CD4-positive, alpha-beta memory T cell (primary cell): ENCODE measurements at regions not wholly inside any gene's neighbourhood (a gene's known extent, or its start where the extent isn't known, plus 50 kb on each side); places are given as distances from the start of the nearest gene placed in this dataset.
"Not testable (repeated sequence)": the region's sequence is repeated elsewhere in the genome, so short reads cannot be mapped to it uniquely, and the experiment has no call there.

Experiments used
- CTCF ChIA-PET: fragments of 350-600 bp; sonication (Branson Sonifier 250); formaldehyde crosslinking; loops from one replicate; lab custom pipeline; 2021; ENCODE audit warnings: inconsistent platforms; ENCODE audit not compliant: partially characterized antibody; lab: Charles Lee
- POLR2A ChIA-PET: fragments of 350-600 bp; sonication (Branson Sonifier 250); formaldehyde crosslinking; loops from one replicate; lab custom pipeline; 2021; ENCODE audit not compliant: partially characterized antibody; lab: Charles Lee
- DNase-seq, 5 donors: peaks; one replicate each; pipeline versions ENCODE4 v3.0.0 to v3.0.0-alpha.2; 2020 to 2022; ENCODE audit warnings: mixed read lengths in 1 of 5
- H3K27ac ChIP-seq: one replicate; pipeline ENCODE4 v1.7.0; 2013; ENCODE audit warnings: low read depth, low read length
- H3K27me3 ChIP-seq: 2 replicates; pipeline ENCODE4 v1.7.0; 2013; ENCODE audit warnings: mild to moderate bottlenecking, low read length, moderate library complexity; ENCODE audit not compliant: insufficient read depth
- H3K36me3 ChIP-seq: 2 replicates; pipeline ENCODE4 v1.7.0; 2013; ENCODE audit warnings: mild to moderate bottlenecking, low read length, moderate library complexity; ENCODE audit not compliant: insufficient read depth
- H3K4me1 ChIP-seq: 2 replicates; pipeline ENCODE4 v1.7.0; 2013; ENCODE audit warnings: mild to moderate bottlenecking, low read length, moderate library complexity; ENCODE audit not compliant: insufficient read depth
- H3K4me3 ChIP-seq, 2 donors: one replicate each; pipeline ENCODE4 v1.7.0; 2013; ENCODE audit warnings: low read length in 2 of 2, mild to moderate bottlenecking in 1 of 2
- H3K9me3 ChIP-seq, 2 donors: one replicate each; pipeline ENCODE4 v1.7.0; 2013; ENCODE audit warnings: low read length in 2 of 2, control low read depth in 1 of 2; ENCODE audit not compliant: control insufficient read depth in 1 of 2
- H3K27ac Mint-ChIP-seq, 7 donors: one replicate each; pipeline ENCODE4 v1.8.0; 2020 to 2021; ENCODE audit warnings: mixed read lengths in 7 of 7, mild to moderate bottlenecking in 6 of 7, inconsistent platforms in 3 of 7, moderate library complexity in 3 of 7
- H3K27me3 Mint-ChIP-seq, 2 donors: one replicate each; pipeline ENCODE4 v1.8.0; 2020 to 2021; ENCODE audit warnings: mixed read lengths in 2 of 2
- H3K36me3 Mint-ChIP-seq, 2 donors: one replicate each; pipeline ENCODE4 v1.8.0; 2020 to 2021; ENCODE audit warnings: mixed read lengths in 2 of 2, inconsistent platforms in 1 of 2, mild to moderate bottlenecking in 1 of 2
- H3K4me1 Mint-ChIP-seq, 4 donors: one replicate each; pipeline ENCODE4 v1.8.0; 2020 to 2021; ENCODE audit warnings: mixed read lengths in 4 of 4, mild to moderate bottlenecking in 1 of 4
- H3K4me3 Mint-ChIP-seq, 8 donors: one replicate each; pipeline ENCODE4 v1.8.0; 2020 to 2021; ENCODE audit warnings: mixed read lengths in 8 of 8, mild to moderate bottlenecking in 7 of 8, moderate library complexity in 6 of 8, inconsistent platforms in 3 of 8
- H3K9me3 Mint-ChIP-seq, 8 donors: one replicate each; pipeline ENCODE4 v1.8.0; 2020 to 2021; ENCODE audit warnings: mixed read lengths in 8 of 8, mild to moderate bottlenecking in 5 of 8, inconsistent platforms in 3 of 8, moderate library complexity in 1 of 8
- intact Hi-C: fragments of 100-400 bp; cut with micrococcal nuclease; formaldehyde crosslinking; loops from one replicate; pipeline ENCODE4 v1.15.1; 2023

GRCh38 chrX:34279866-34280560 is 147.9 kb upstream of the FAM47A start:
- H3K27me3 Mint-ChIP-seq: no peaks in the 10 kb centered on the region
- H3K4me3 Mint-ChIP-seq: no peak overlapping the region
- H3K27me3 ChIP-seq: no peaks in the 10 kb centered on the region
- H3K4me1 ChIP-seq: no peaks in the 10 kb centered on the region
- H3K4me3 ChIP-seq: no peak overlapping the region
- ChIA-PET POLR2A (no interaction called here), CTCF (no interaction called here)
- H3K9me3 Mint-ChIP-seq: peaks cover 0 to 3% (median 0%) of the 10 kb centered on the region in 8 donors
- H3K27ac ChIP-seq: no peak overlapping the region
- no peaks in the 10 kb centered on the region for H3K36me3 ChIP-seq
- H3K4me1 Mint-ChIP-seq: no peaks in the 10 kb centered on the region
- intact Hi-C loops: no loop called here
- H3K27ac Mint-ChIP-seq: no peak overlapping the region
- H3K9me3 ChIP-seq: no peaks in the 10 kb centered on the region
- no peak for DNase-seq
- H3K36me3 Mint-ChIP-seq: no peaks in the 10 kb centered on the region

GRCh38 chrX:34275699-34276098 is 143.6 kb upstream of the FAM47A start:
- no peak overlapping the region for H3K27ac ChIP-seq
- POLR2A ChIA-PET: no interaction called here
- Mint-ChIP-seq H3K27ac (no peak overlapping the region), H3K4me3 (no peak overlapping the region), H3K4me1 (no peaks in the 10 kb centered on the region), H3K9me3 (peaks cover 0 to 3% (median 0%) of the 10 kb centered on the region in 8 donors), H3K36me3 (no peaks in the 10 kb centered on the region), H3K27me3 (no peaks in the 10 kb centered on the region)
- H3K9me3 ChIP-seq: no peaks in the 10 kb centered on the region
- no peaks in the 10 kb centered on the region for H3K36me3 ChIP-seq
- intact Hi-C loops: no loop called here
- no peak for DNase-seq
- CTCF ChIA-PET: no interaction called here
- no peak overlapping the region for H3K4me3 ChIP-seq
- no peaks in the 10 kb centered on the region for H3K4me1 ChIP-seq
- no peaks in the 10 kb centered on the region for H3K27me3 ChIP-seq

- Histone ChIP-seq H3K27me3 (no peaks in the 10 kb centered on the region), H3K4me3 (no peak overlapping the region), H3K9me3 (no peaks in the 10 kb centered on the region), H3K36me3 (no peaks in the 10 kb centered on the region), H3K4me1 (no peaks in the 10 kb centered on the region), H3K27ac (no peak overlapping the region)
- no peak for DNase-seq
- Mint-ChIP-seq H3K4me1 (no peaks in the 10 kb centered on the region), H3K9me3 (peaks cover 0 to 5% (median 0%) of the 10 kb centered on the region in 8 donors), H3K27ac (no peak overlapping the region), H3K27me3 (no peaks in the 10 kb centered on the region), H3K36me3 (no peaks in the 10 kb centered on the region), H3K4me3 (no peak overlapping the region)
- intact Hi-C loops: no loop called here
- ChIA-PET POLR2A (no interaction called here), CTCF (no interaction called here)
Measured at GRCh38 chrX:34270434-34270833, 138.3 kb upstream of the FAM47A start.

GRCh38 chrX:34238896-34239295 is 106.8 kb upstream of the FAM47A start:
- peaks cover 0 to 2% (median 0%) of the 10 kb centered on the region in 8 donors for H3K9me3 Mint-ChIP-seq
- CTCF ChIA-PET: no interaction called here

GRCh38 chrX:34230156-34230555 is 98.0 kb upstream of the FAM47A start:
- CTCF ChIA-PET: not testable (repeated sequence)

More at GRCh38 chrX:34238896-34239295, 106.8 kb upstream of the FAM47A start:
- no peak overlapping the region for H3K4me3 ChIP-seq
- no peaks in the 10 kb centered on the region for H3K4me1 ChIP-seq
- Mint-ChIP-seq H3K4me3 (no peak overlapping the region), H3K36me3 (no peaks in the 10 kb centered on the region), H3K27me3 (no peaks in the 10 kb centered on the region), H3K27ac (no peak overlapping the region), H3K4me1 (no peaks in the 10 kb centered on the region)
- POLR2A ChIA-PET: no interaction called here
- intact Hi-C loops: no loop called here
- H3K36me3 ChIP-seq: no peaks in the 10 kb centered on the region
- H3K27me3 ChIP-seq: no peaks in the 10 kb centered on the region
- DNase-seq: no peak
- no peak overlapping the region for H3K27ac ChIP-seq
- H3K9me3 ChIP-seq: no peaks in the 10 kb centered on the region

GRCh38 chrX:34227804-34228203 is 95.7 kb upstream of the FAM47A start:
- Mint-ChIP-seq H3K27ac (no peak overlapping the region), H3K27me3 (no peaks in the 10 kb centered on the region), H3K4me3 (no peak overlapping the region), H3K9me3 (peaks cover 0 to 10% (median under 1%) of the 10 kb centered on the region in 8 donors), H3K36me3 (no peaks in the 10 kb centered on the region), H3K4me1 (no peaks in the 10 kb centered on the region)
- ChIA-PET CTCF (no interaction called here), POLR2A (no interaction called here)
- Histone ChIP-seq H3K9me3 (no peaks in the 10 kb centered on the region), H3K36me3 (no peaks in the 10 kb centered on the region), H3K4me3 (no peak overlapping the region), H3K27ac (no peak overlapping the region), H3K4me1 (no peaks in the 10 kb centered on the region), H3K27me3 (no peaks in the 10 kb centered on the region)
- DNase-seq: no peak
- intact Hi-C loops: no loop called here

More at GRCh38 chrX:34230156-34230555, 98.0 kb upstream of the FAM47A start:
- DNase-seq, H3K27ac Mint-ChIP-seq, H3K4me3 Mint-ChIP-seq, H3K9me3 ChIP-seq, intact Hi-C loops, H3K4me1 Mint-ChIP-seq, H3K27ac ChIP-seq, H3K4me3 ChIP-seq, H3K36me3 ChIP-seq, H3K4me1 ChIP-seq, H3K27me3 ChIP-seq, POLR2A ChIA-PET, H3K27me3 Mint-ChIP-seq, H3K36me3 Mint-ChIP-seq: not testable (repeated sequence)
- peaks cover 0 to 12% (median 2%) of the 10 kb centered on the region in 8 donors for H3K9me3 Mint-ChIP-seq

GRCh38 chrX:34223574-34223973 is 91.5 kb upstream of the FAM47A start:
- Histone ChIP-seq H3K36me3 (no peaks in the 10 kb centered on the region), H3K4me1 (no peaks in the 10 kb centered on the region), H3K4me3 (no peak overlapping the region), H3K27me3 (no peaks in the 10 kb centered on the region), H3K9me3 (no peaks in the 10 kb centered on the region), H3K27ac (no peak overlapping the region)
- no peaks in the 10 kb centered on the region for H3K36me3 Mint-ChIP-seq
- H3K4me3 Mint-ChIP-seq: no peak overlapping the region
- ChIA-PET POLR2A (no interaction called here), CTCF (no interaction called here)
- no peaks in the 10 kb centered on the region for H3K27me3 Mint-ChIP-seq
- no peaks in the 10 kb centered on the region for H3K4me1 Mint-ChIP-seq
- DNase-seq: no peak
- intact Hi-C loops: no loop called here
- peaks cover 0 to 7% (median 1%) of the 10 kb centered on the region in 8 donors for H3K9me3 Mint-ChIP-seq
- H3K27ac Mint-ChIP-seq: no peak overlapping the region
